ENCODE measurements at regions not wholly inside any gene's neighbourhood (a gene's known extent, or its start where the extent isn't known, plus 50 kb on each side); places are given as distances from the start of the nearest gene placed in this dataset.
"Not testable (repeated sequence)": the region's sequence is repeated elsewhere in the genome, so short reads cannot be mapped to it uniquely, and the experiment has no call there.

DNA sequence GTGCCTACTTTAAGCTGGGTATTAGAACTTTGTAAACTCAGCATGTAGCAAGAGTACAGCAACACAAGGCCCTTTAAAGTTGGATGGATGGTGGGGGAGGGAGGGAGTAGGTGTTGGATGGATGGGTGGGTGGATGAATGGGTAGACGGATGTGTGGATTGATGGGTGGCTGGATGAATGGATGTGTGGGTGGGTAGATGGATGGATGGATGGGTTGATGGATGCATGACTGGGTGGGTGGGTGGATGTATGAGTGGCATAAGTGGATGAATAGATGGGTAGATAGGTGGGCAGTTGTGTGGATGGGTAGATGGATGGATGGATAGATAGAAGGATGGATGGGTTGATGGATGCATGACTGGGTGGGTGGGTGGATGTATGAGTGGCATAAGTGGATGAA is 209.8 kb downstream of the NPIPB11 start:
- peaks cover 14 to 18% of the 10 kb centered on the region in 2 donors for H3K36me3 ChIP-seq (replicated peaks in 1 of 2; ENCODE audit: control insufficient read depth in 1 of 2, insufficient read depth in 2 of 2, low read length in 2 of 2)
- H3K4me1 ChIP-seq (ENCODE audit: control insufficient read depth in 1 of 2, insufficient read depth in 2 of 2, low read length in 2 of 2); H3K9me3 ChIP-seq (replicated peaks in 1 of 2; ENCODE audit: control insufficient read depth in 1 of 2, insufficient read depth in 1 of 2, low read length in 2 of 2); H3K79me2 ChIP-seq (ENCODE audit: insufficient read depth, low read length); intact Hi-C loops (cut with micrococcal nuclease); H3K27ac Mint-ChIP-seq; H2AFZ ChIP-seq (ENCODE audit: insufficient read depth, low read depth, low read length, poor library complexity, severe bottlenecking); H4K20me1 ChIP-seq (ENCODE audit: insufficient read depth, low read length); H3K4me3 ChIP-seq (replicated peaks in 1 of 3; ENCODE audit: low read depth in 2 of 3, low read length in 3 of 3); H3K4me2 ChIP-seq (replicated peaks; ENCODE audit: extremely low read depth, low read length, poor library complexity, severe bottlenecking); H3K27me3 ChIP-seq (ENCODE audit: control insufficient read depth in 2 of 2, insufficient read depth in 2 of 2, low read length in 2 of 2); H3K27ac ChIP-seq (ENCODE audit: low read depth in 1 of 2, low read length in 2 of 2); H3K4me3 Mint-ChIP-seq; H3K9ac ChIP-seq (ENCODE audit: insufficient read depth, low read length, poor library complexity, severe bottlenecking); DNase-seq; H3K27me3 Mint-ChIP-seq (ENCODE audit: low read depth in 3 of 3): not testable (repeated sequence)
- Mint-ChIP-seq H3K36me3 (peaks cover 34 to 53% of the 10 kb centered on the region in 2 donors), H3K9me3 (peaks cover 0 to 10% (median 0%) of the 10 kb centered on the region in 7 donors), H3K4me1 (peaks cover 11% of the 10 kb centered on the region)
- WGBS (ENCODE audit: insufficient coverage): no CpG with 5 or more reads among the region's 1 CpG

DNA sequence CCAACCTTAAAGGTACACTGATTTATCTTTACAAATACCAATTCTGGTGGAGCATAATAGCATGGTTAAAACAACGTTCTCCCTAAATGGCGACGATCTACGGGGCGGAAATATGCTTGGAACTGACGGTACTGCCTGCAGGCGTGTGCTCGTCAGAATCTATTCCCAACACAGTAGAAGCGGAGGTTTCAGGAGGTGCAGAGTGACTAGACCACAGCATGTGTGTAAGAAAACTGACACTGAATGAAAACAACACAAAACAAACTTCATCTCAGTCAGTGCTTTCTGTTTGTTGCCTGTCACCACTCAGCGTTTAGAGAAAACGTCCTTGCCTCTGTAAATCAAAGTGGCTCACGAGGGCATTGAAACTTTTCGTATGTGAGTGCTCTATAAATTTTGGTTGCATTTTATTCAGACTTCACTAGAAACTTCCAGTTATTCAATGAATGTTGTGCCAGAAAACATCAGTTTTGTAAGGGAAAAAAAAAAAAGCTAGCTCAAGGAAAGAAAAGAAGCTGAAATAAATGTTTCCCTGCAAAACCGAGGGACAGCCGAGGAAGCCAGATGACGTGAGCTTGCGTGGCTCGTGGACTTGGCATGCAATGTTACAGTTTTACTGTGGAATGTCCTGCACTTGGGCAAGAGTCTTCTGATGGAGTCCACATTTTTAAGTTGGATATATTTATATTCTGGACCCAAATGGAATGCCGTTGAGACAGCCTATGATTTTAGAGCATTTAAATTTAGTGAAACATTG is 210.4 kb downstream of the LAT start:
- H3K4me3 ChIP-seq (replicated peaks in 1 of 3; ENCODE audit: low read depth in 2 of 3, low read length in 3 of 3); H3K4me3 Mint-ChIP-seq; H3K9me3 ChIP-seq (replicated peaks in 1 of 2; ENCODE audit: control insufficient read depth in 1 of 2, insufficient read depth in 1 of 2, low read length in 2 of 2); H4K20me1 ChIP-seq (ENCODE audit: insufficient read depth, low read length); H3K27ac ChIP-seq (ENCODE audit: low read depth in 1 of 2, low read length in 2 of 2); H3K27me3 ChIP-seq (ENCODE audit: control insufficient read depth in 2 of 2, insufficient read depth in 2 of 2, low read length in 2 of 2); H3K79me2 ChIP-seq (ENCODE audit: insufficient read depth, low read length); H2AFZ ChIP-seq (ENCODE audit: insufficient read depth, low read depth, low read length, poor library complexity, severe bottlenecking); H3K4me2 ChIP-seq (replicated peaks; ENCODE audit: extremely low read depth, low read length, poor library complexity, severe bottlenecking); H3K4me1 ChIP-seq (ENCODE audit: control insufficient read depth in 1 of 2, insufficient read depth in 2 of 2, low read length in 2 of 2); DNase-seq; H3K27ac Mint-ChIP-seq; intact Hi-C loops (cut with micrococcal nuclease); H3K27me3 Mint-ChIP-seq (ENCODE audit: low read depth in 3 of 3); H3K9ac ChIP-seq (ENCODE audit: insufficient read depth, low read length, poor library complexity, severe bottlenecking): not testable (repeated sequence)
- peaks cover 14 to 18% of the 10 kb centered on the region in 2 donors for H3K36me3 ChIP-seq (replicated peaks in 1 of 2; ENCODE audit: control insufficient read depth in 1 of 2, insufficient read depth in 2 of 2, low read length in 2 of 2)
- H3K9me3 Mint-ChIP-seq: peaks cover 0 to 10% (median 0%) of the 10 kb centered on the region in 7 donors
- peaks cover 11% of the 10 kb centered on the region for H3K4me1 Mint-ChIP-seq
- peaks cover 26 to 47% of the 10 kb centered on the region in 2 donors for H3K36me3 Mint-ChIP-seq
- 94% methylated on average over 12 of the region's 19 CpGs for WGBS (ENCODE audit: insufficient coverage)

- H3K4me1 Mint-ChIP-seq; H3K27me3 ChIP-seq (ENCODE audit: control insufficient read depth in 2 of 2, insufficient read depth in 2 of 2, low read length in 2 of 2); H3K4me3 ChIP-seq (replicated peaks in 1 of 3; ENCODE audit: low read depth in 2 of 3, low read length in 3 of 3); H3K4me3 Mint-ChIP-seq; H3K27ac ChIP-seq (ENCODE audit: low read depth in 1 of 2, low read length in 2 of 2); H3K4me2 ChIP-seq (replicated peaks; ENCODE audit: extremely low read depth, low read length, poor library complexity, severe bottlenecking); H3K4me1 ChIP-seq (ENCODE audit: control insufficient read depth in 1 of 2, insufficient read depth in 2 of 2, low read length in 2 of 2); H3K9me3 ChIP-seq (replicated peaks in 1 of 2; ENCODE audit: control insufficient read depth in 1 of 2, insufficient read depth in 1 of 2, low read length in 2 of 2); H3K79me2 ChIP-seq (ENCODE audit: insufficient read depth, low read length); H3K9ac ChIP-seq (ENCODE audit: insufficient read depth, low read length, poor library complexity, severe bottlenecking); DNase-seq; intact Hi-C loops (cut with micrococcal nuclease); H2AFZ ChIP-seq (ENCODE audit: insufficient read depth, low read depth, low read length, poor library complexity, severe bottlenecking); H3K27me3 Mint-ChIP-seq (ENCODE audit: low read depth in 3 of 3); H4K20me1 ChIP-seq (ENCODE audit: insufficient read depth, low read length): not testable (repeated sequence)
- Mint-ChIP-seq H3K36me3 (peaks cover 34 to 57% of the 10 kb centered on the region in 2 donors), H3K27ac (peak overlapping the region in 3 of 7 donors; percentile 10 to 70 (median 67)), H3K9me3 (peaks cover 0 to 10% (median 0%) of the 10 kb centered on the region in 7 donors)
- peaks cover 14 to 18% of the 10 kb centered on the region in 2 donors for H3K36me3 ChIP-seq (replicated peaks in 1 of 2; ENCODE audit: control insufficient read depth in 1 of 2, insufficient read depth in 2 of 2, low read length in 2 of 2)
- WGBS (ENCODE audit: insufficient coverage): 100% methylated on average over 1 of the region's 21 CpGs
Observed at GRCh38 chr16:29194185-29194844, 209.5 kb downstream of the LAT start.

DNA sequence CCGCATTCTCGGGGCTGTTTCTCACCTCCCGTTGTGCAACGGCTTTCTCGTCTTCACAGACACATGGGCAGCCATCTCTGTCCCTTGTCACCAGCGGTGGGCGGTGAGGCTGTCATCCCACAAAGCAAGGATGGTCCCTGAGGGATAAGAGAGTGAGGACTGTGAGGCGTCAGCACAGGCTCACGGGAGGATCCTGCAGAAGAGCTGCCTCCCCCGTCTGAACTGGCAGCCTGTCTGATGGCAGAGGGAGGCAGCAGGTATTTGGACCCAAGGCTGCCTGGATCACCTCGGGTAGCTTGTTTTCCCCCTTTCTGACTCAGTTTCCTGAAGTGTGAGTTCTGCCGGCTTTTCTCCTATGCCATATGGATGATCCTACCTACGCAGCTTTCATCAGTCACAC is 208.8 kb downstream of the LAT start:
- H3K27ac ChIP-seq (ENCODE audit: low read depth in 1 of 2, low read length in 2 of 2); H4K20me1 ChIP-seq (ENCODE audit: insufficient read depth, low read length); H3K4me2 ChIP-seq (replicated peaks; ENCODE audit: extremely low read depth, low read length, poor library complexity, severe bottlenecking); H3K4me3 ChIP-seq (replicated peaks in 1 of 3; ENCODE audit: low read depth in 2 of 3, low read length in 3 of 3); H2AFZ ChIP-seq (ENCODE audit: insufficient read depth, low read depth, low read length, poor library complexity, severe bottlenecking); H3K27me3 Mint-ChIP-seq (ENCODE audit: low read depth in 3 of 3); H3K9me3 ChIP-seq (replicated peaks in 1 of 2; ENCODE audit: control insufficient read depth in 1 of 2, insufficient read depth in 1 of 2, low read length in 2 of 2); H3K4me1 Mint-ChIP-seq; H3K9ac ChIP-seq (ENCODE audit: insufficient read depth, low read length, poor library complexity, severe bottlenecking); H3K4me3 Mint-ChIP-seq; DNase-seq; H3K79me2 ChIP-seq (ENCODE audit: insufficient read depth, low read length); H3K27me3 ChIP-seq (ENCODE audit: control insufficient read depth in 2 of 2, insufficient read depth in 2 of 2, low read length in 2 of 2); intact Hi-C loops (cut with micrococcal nuclease); H3K27ac Mint-ChIP-seq; H3K4me1 ChIP-seq (ENCODE audit: control insufficient read depth in 1 of 2, insufficient read depth in 2 of 2, low read length in 2 of 2): not testable (repeated sequence)
- Mint-ChIP-seq H3K9me3 (peaks cover 0 to 10% (median 0%) of the 10 kb centered on the region in 7 donors), H3K36me3 (peaks cover 34 to 54% of the 10 kb centered on the region in 2 donors)
- peaks cover 14 to 18% of the 10 kb centered on the region in 2 donors for H3K36me3 ChIP-seq (replicated peaks in 1 of 2; ENCODE audit: control insufficient read depth in 1 of 2, insufficient read depth in 2 of 2, low read length in 2 of 2)
- WGBS (ENCODE audit: insufficient coverage): 86% methylated on average over 7 of the region's 13 CpGs
